Keratinocyte (primary cell): ENCODE measurements at regions not wholly inside any gene's neighbourhood (a gene's known extent, or its start where the extent isn't known, plus 50 kb on each side); places are given as distances from the start of the nearest gene placed in this dataset.

Experiments
- DNase-seq: peaks from one replicate; pipeline ENCODE4 v3.0.0-alpha.2; 2011; ENCODE audit warnings: low read depth, missing footprints, low spot score
- FAIRE-seq: peaks from 2 replicates; lab custom pipeline; 2011; peaks lifted over from hg19 to GRCh38; lab: Jason Lieb, UNC
- H2AFZ ChIP-seq: 2 replicates; pipeline ENCODE4 v1.6.0; 2012; ENCODE audit warnings: low read length, control low read depth, inconsistent platforms; ENCODE audit not compliant: control insufficient read depth
- H3K27ac ChIP-seq: 2 replicates; pipeline ENCODE4 v1.5.1; 2011; ENCODE audit warnings: low read length; ENCODE audit not compliant: control insufficient read depth, insufficient read depth
- H3K27me3 ChIP-seq: 3 replicates; pipeline ENCODE4 v1.6.0; 2011; ENCODE audit warnings: low read length; ENCODE audit not compliant: control insufficient read depth, insufficient read depth; ENCODE audit errors: extremely low read depth
- H3K36me3 ChIP-seq, 2 experiments: 2 replicates in 1 of 2; 3 replicates in 1 of 2; pipeline ENCODE4 v1.5.1; 2011; ENCODE audit warnings: low read length in 2 of 2, mild to moderate bottlenecking in 1 of 2; ENCODE audit not compliant: control insufficient read depth in 2 of 2, insufficient read depth in 2 of 2; ENCODE audit errors: extremely low read depth in 1 of 2
- H3K4me1 ChIP-seq: 3 replicates; pipeline ENCODE4 v1.5.1; 2011; ENCODE audit warnings: low read length; ENCODE audit not compliant: control insufficient read depth, insufficient read depth; ENCODE audit errors: extremely low read depth
- H3K4me2 ChIP-seq: 3 replicates; pipeline ENCODE4 v1.6.0; 2011; ENCODE audit warnings: low read depth, low read length; ENCODE audit not compliant: control insufficient read depth, insufficient read depth; ENCODE audit errors: extremely low read depth
- H3K4me3 ChIP-seq, 3 experiments: fragments of 200-600 bp in 1 of 3; sonication (generic) in 1 of 3; 2 replicates in 2 of 3; 3 replicates in 1 of 3; pipeline ENCODE4 v1.5.1; 2011 to 2016; ENCODE audit warnings: low read length in 3 of 3, mild to moderate bottlenecking in 3 of 3, control low read depth in 2 of 3, inconsistent platforms in 1 of 3, low read depth in 1 of 3, mixed read lengths in 1 of 3, mixed run types in 1 of 3, moderate library complexity in 1 of 3; ENCODE audit not compliant: control insufficient read depth in 2 of 3, insufficient read depth in 2 of 3; ENCODE audit errors: extremely low read depth in 1 of 3
- H3K79me2 ChIP-seq: 2 replicates; pipeline ENCODE4 v1.6.0; 2012; ENCODE audit warnings: low read length; ENCODE audit not compliant: control insufficient read depth, insufficient read depth
- H3K9ac ChIP-seq: 3 replicates; pipeline ENCODE4 v1.6.0; 2011; ENCODE audit warnings: low read length; ENCODE audit not compliant: control insufficient read depth, insufficient read depth; ENCODE audit errors: extremely low read depth
- H3K9me1 ChIP-seq: 3 replicates; pipeline ENCODE4 v1.6.0; 2011; ENCODE audit warnings: low read length; ENCODE audit not compliant: control insufficient read depth, insufficient read depth; ENCODE audit errors: extremely low read depth
- H3K9me3 ChIP-seq: 2 replicates; pipeline ENCODE4 v1.5.1; 2012; ENCODE audit warnings: low read depth, low read length; ENCODE audit not compliant: control insufficient read depth
- H4K20me1 ChIP-seq: 3 replicates; pipeline ENCODE4 v1.6.0; 2011; ENCODE audit warnings: low read length; ENCODE audit not compliant: control insufficient read depth, insufficient read depth; ENCODE audit errors: extremely low read depth
- CTCF ChIP-seq, 3 experiments: IDR thresholded peaks in 1 of 3; conservative IDR thresholded peaks in 1 of 3; optimal IDR thresholded peaks in 1 of 3; 2 replicates in 2 of 3; 3 replicates in 1 of 3; pipeline versions ENCODE3 to v1.5.1; 2011; ENCODE audit warnings: low read length in 3 of 3, mild to moderate bottlenecking in 3 of 3, moderate library complexity in 2 of 3, control low read depth in 1 of 3, inconsistent platforms in 1 of 3; ENCODE audit not compliant: insufficient read depth in 2 of 3; ENCODE audit errors: extremely low read depth in 1 of 3
- EZH2 ChIP-seq: IDR thresholded peaks from one replicate; pipeline ENCODE4 v1.6.1; 2012; ENCODE audit warnings: inconsistent platforms, mild to moderate bottlenecking, low read length, moderate library complexity
- dilution Hi-C: fragments of 300-500 bp; cut with MboI; formaldehyde crosslinking; loops from one replicate; pipeline ENCODE4 v1.7.0; 2020; ENCODE audit warnings: low sequenced_read_pairs; ENCODE audit not compliant: extremely low pct_ligation_motif_present

GRCh38 chr12:4850857-4851380, 58.8 kb upstream of the KCNA1 start:
- dilution Hi-C loops, result no loop called here
- H3K27ac ChIP-seq, result no peak overlapping the region
- H3K79me2 ChIP-seq, result no peaks in the 10 kb centered on the region
- H4K20me1 ChIP-seq, result no peaks in the 10 kb centered on the region
- no peak overlapping the region for H3K4me3 ChIP-seq
- TF ChIP-seq CTCF (optimal IDR thresholded peaks at IDR 0.05 in 1 of 3, IDR thresholded peaks at IDR 0.05 in 1 of 3, conservative IDR thresholded peaks at IDR 0.05 in 1 of 3; ENCODE audit: extremely low read depth in 1 of 3, insufficient read depth in 2 of 3, low read length in 3 of 3) (no peak), EZH2 (no peak)
- H3K9me3 ChIP-seq, result no peaks in the 10 kb centered on the region
- H3K4me1 ChIP-seq, result no peaks in the 10 kb centered on the region
- H3K4me2 ChIP-seq, result no peak overlapping the region
- no peak overlapping the region for H3K9ac ChIP-seq
- no peaks in the 10 kb centered on the region for H3K36me3 ChIP-seq
- peaks cover 12% of the 10 kb centered on the region for H3K27me3 ChIP-seq
- DNase-seq, result no peak
- H2AFZ ChIP-seq, result no peak overlapping the region
- no peaks in the 10 kb centered on the region for H3K9me1 ChIP-seq
- FAIRE-seq, result no peak

DNA sequence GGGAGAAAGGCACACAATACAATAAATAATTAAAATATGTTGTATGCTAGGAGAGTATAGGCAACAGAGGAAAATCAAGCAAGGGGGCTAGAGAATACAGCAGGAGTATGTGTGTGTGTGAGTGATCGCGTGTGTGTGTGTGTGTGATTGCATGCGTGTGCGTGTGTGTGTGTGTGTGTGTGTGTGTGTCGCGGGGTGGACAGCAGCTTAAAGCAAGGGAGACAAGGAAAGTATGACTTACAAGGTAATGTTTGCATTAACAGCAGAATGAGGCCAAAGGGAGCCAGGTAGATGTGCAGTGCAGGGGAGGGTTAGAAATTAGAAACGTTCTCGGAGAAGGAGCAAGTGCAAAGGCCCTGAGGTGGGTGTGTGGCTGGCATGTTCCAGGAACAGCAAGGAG, 57.4 kb upstream of the KCNA1 start:
- H3K79me2 ChIP-seq, result no peaks in the 10 kb centered on the region
- H4K20me1 ChIP-seq, result no peaks in the 10 kb centered on the region
- H3K4me1 ChIP-seq, result no peaks in the 10 kb centered on the region
- H3K27ac ChIP-seq, result no peak overlapping the region
- no peaks in the 10 kb centered on the region for H3K36me3 ChIP-seq
- no peak for TF ChIP-seq EZH2
- no peak overlapping the region for H3K4me2 ChIP-seq
- FAIRE-seq (no peak), DNase-seq (no peak)
- peaks cover 14% of the 10 kb centered on the region for H3K27me3 ChIP-seq
- dilution Hi-C loops, result no loop called here
- no peak overlapping the region for H3K9ac ChIP-seq
- H2AFZ ChIP-seq, result no peak overlapping the region
- H3K9me3 ChIP-seq, result no peaks in the 10 kb centered on the region
- no peak overlapping the region for H3K4me3 ChIP-seq
- no peaks in the 10 kb centered on the region for H3K9me1 ChIP-seq

DNA sequence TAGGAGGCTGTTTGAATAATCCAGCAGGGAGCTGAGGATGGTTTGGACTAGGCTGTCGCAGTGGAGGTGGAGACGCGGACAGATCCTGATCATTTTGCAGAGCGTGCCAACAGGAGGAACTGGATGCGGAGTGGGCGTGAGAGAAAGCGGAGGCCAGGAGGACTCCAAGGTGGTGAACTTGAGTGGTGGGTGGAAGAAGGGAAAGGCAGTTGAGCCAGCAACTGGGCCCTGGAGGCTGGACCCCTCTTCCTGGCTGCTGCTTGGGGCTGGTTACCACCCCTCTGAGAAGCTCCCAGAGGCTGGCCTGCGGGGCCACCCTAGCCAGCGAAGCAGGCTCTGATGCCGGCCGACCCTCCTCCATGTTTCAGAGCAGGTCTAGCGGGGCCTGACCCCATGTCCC, 56.8 kb upstream of the KCNA1 start:
- H3K36me3 ChIP-seq, result no peaks in the 10 kb centered on the region
- TF ChIP-seq EZH2 (no peak), CTCF (optimal IDR thresholded peaks at IDR 0.05 in 1 of 3, IDR thresholded peaks at IDR 0.05 in 1 of 3, conservative IDR thresholded peaks at IDR 0.05 in 1 of 3; ENCODE audit: extremely low read depth in 1 of 3, insufficient read depth in 2 of 3, low read length in 3 of 3) (no peak)
- no peaks in the 10 kb centered on the region for H3K9me3 ChIP-seq
- no peak overlapping the region for H3K4me3 ChIP-seq
- H3K4me2 ChIP-seq, result no peak overlapping the region
- H3K27ac ChIP-seq, result no peak overlapping the region
- no peaks in the 10 kb centered on the region for H3K79me2 ChIP-seq
- H3K4me1 ChIP-seq, result peaks cover 1% of the 10 kb centered on the region
- dilution Hi-C loops, result no loop called here
- DNase-seq, result no peak
- H3K9ac ChIP-seq, result no peak overlapping the region
- H3K27me3 ChIP-seq, result peaks cover 20% of the 10 kb centered on the region
- no peaks in the 10 kb centered on the region for H4K20me1 ChIP-seq
- FAIRE-seq, result no peak
- H3K9me1 ChIP-seq, result no peaks in the 10 kb centered on the region
- no peak overlapping the region for H2AFZ ChIP-seq
